Right renal cortex interstitium (tissue), 3 donors: ENCODE measurements at regions not wholly inside any gene's neighbourhood (a gene's known extent, or its start where the extent isn't known, plus 50 kb on each side); places are given as distances from the start of the nearest gene placed in this dataset.

Experiments used
- DNase-seq, 3 donors: peaks; one replicate each; pipeline ENCODE4 v3.0.0-alpha.2; 2013; ENCODE audit warnings: low read depth in 3 of 3, low spot score in 2 of 3

GRCh38 chr9:88657893-88658292 lies 122.9 kb downstream of the NXNL2 start:
- no peak for DNase-seq

GRCh38 chr9:88658311-88658822 lies 123.4 kb downstream of the NXNL2 start:
- peak in 1 of 3 donors; percentile 27 for DNase-seq

- DNase-seq = no peak
These were observed 124.1 kb downstream of the NXNL2 start for GRCh38 chr9:88659126-88659525.

- no peak for DNase-seq
These were observed 125.6 kb downstream of the NXNL2 start for GRCh38 chr9:88660611-88661010.

GRCh38 chr9:88661759-88662158 lies 126.8 kb downstream of the NXNL2 start:
- DNase-seq = no peak

GRCh38 chr9:88663771-88664419 lies 128.9 kb downstream of the NXNL2 start:
- DNase-seq = no peak

- DNase-seq = no peak
These were observed 129.8 kb downstream of the NXNL2 start for GRCh38 chr9:88664773-88665172.

- no peak for DNase-seq
These were observed 138.1 kb downstream of the NXNL2 start for GRCh38 chr9:88672874-88673689.

GRCh38 chr9:88673886-88674285 lies 138.9 kb downstream of the NXNL2 start:
- no peak for DNase-seq

GRCh38 chr9:88676644-88677043 lies 141.7 kb downstream of the NXNL2 start:
- DNase-seq = no peak

GRCh38 chr9:88678008-88678407 lies 143.0 kb downstream of the NXNL2 start:
- DNase-seq = no peak

GRCh38 chr9:88678431-88678830 lies 143.5 kb downstream of the NXNL2 start:
- DNase-seq = no peak

- no peak for DNase-seq
These were observed 145.1 kb downstream of the NXNL2 start for GRCh38 chr9:88680041-88680440.

- DNase-seq = no peak
These were observed 145.7 kb downstream of the NXNL2 start for GRCh38 chr9:88680505-88681160.

GRCh38 chr9:88681434-88681833 lies 146.5 kb downstream of the NXNL2 start:
- no peak for DNase-seq

- peak in 1 of 3 donors; percentile 47 for DNase-seq
These were observed 147.5 kb downstream of the NXNL2 start for GRCh38 chr9:88682431-88682831.

- no peak for DNase-seq
These were observed 149.1 kb downstream of the NXNL2 start for GRCh38 chr9:88684046-88684445.

GRCh38 chr9:88684845-88685244 lies 149.9 kb downstream of the NXNL2 start:
- DNase-seq = no peak

- DNase-seq = no peak
These were observed 151.0 kb downstream of the NXNL2 start for GRCh38 chr9:88685966-88686365.

GRCh38 chr9:88689509-88690298 lies 154.7 kb downstream of the NXNL2 start:
- no peak for DNase-seq

GRCh38 chr9:88690628-88691027 lies 155.7 kb downstream of the NXNL2 start:
- DNase-seq = no peak
